ENCODE measurements at regions not wholly inside any gene's neighbourhood (a gene's known extent, or its start where the extent isn't known, plus 50 kb on each side); places are given as distances from the start of the nearest gene placed in this dataset.

- intact Hi-C loops (cut with micrococcal nuclease; ENCODE audit: unreplicated experiment): no loop called here
- no peaks in the 10 kb centered on the region for H3K36me3 ChIP-seq (ENCODE audit: insufficient read depth, low read length)
- BruUV-seq (replicated peaks): no TSS peak
- POLR2A ChIA-PET: no interaction called here
- H3K4me2 ChIP-seq (ENCODE audit: low read length): no peak overlapping the region
- H3K79me2 ChIP-seq (ENCODE audit: insufficient read depth, low read depth, low read length): no peaks in the 10 kb centered on the region
- H3K9me3 ChIP-seq (ENCODE audit: low read length): no peaks in the 10 kb centered on the region
- TF ChIP-seq EZH2phosphoT487 (IDR thresholded peaks at IDR 0.05; ENCODE audit: borderline replicate concordance, low read depth, low read length) (no peak), CTCF (conservative IDR thresholded peaks at IDR 0.05; ENCODE audit: low read length) (no peak)
- no peak overlapping the region for H2AFZ ChIP-seq (ENCODE audit: low read length)
- H3K27ac ChIP-seq (ENCODE audit: low read depth, low read length, poor library complexity, severe bottlenecking): no peak overlapping the region
- H4K20me1 ChIP-seq (ENCODE audit: insufficient read depth, low read length): no peaks in the 10 kb centered on the region
- H3K4me1 ChIP-seq (ENCODE audit: insufficient read depth, low read length, poor library complexity, severe bottlenecking): no peaks in the 10 kb centered on the region
- no peaks in the 10 kb centered on the region for H3K9me2 ChIP-seq (ENCODE audit: insufficient read depth, low read length)
- no peak for DNase-seq (ENCODE audit: low spot score)
- H3K4me3 ChIP-seq (ENCODE audit: low read depth, low read length, poor library complexity, severe bottlenecking): no peak overlapping the region
- CTCF ChIA-PET (ENCODE audit: unreplicated experiment): no interaction called here
Measured at GRCh38 chr1:96059736-96060135, 661.8 kb upstream of the PTBP2 start.

- POLR2A ChIA-PET: no interaction called here
- H2AFZ ChIP-seq (ENCODE audit: low read length): no peak overlapping the region
- no peaks in the 10 kb centered on the region for H3K36me3 ChIP-seq (ENCODE audit: insufficient read depth, low read length)
- no peaks in the 10 kb centered on the region for H3K9me3 ChIP-seq (ENCODE audit: low read length)
- CTCF ChIA-PET (ENCODE audit: unreplicated experiment): no interaction called here
- H3K27ac ChIP-seq (ENCODE audit: low read depth, low read length, poor library complexity, severe bottlenecking): no peak overlapping the region
- TF ChIP-seq EZH2phosphoT487 (IDR thresholded peaks at IDR 0.05; ENCODE audit: borderline replicate concordance, low read depth, low read length) (no peak), CTCF (conservative IDR thresholded peaks at IDR 0.05; ENCODE audit: low read length) (no peak)
- H4K20me1 ChIP-seq (ENCODE audit: insufficient read depth, low read length): no peaks in the 10 kb centered on the region
- H3K9me2 ChIP-seq (ENCODE audit: insufficient read depth, low read length): no peaks in the 10 kb centered on the region
- intact Hi-C loops (cut with micrococcal nuclease; ENCODE audit: unreplicated experiment): no loop called here
- H3K4me3 ChIP-seq (ENCODE audit: low read depth, low read length, poor library complexity, severe bottlenecking): no peak overlapping the region
- no peaks in the 10 kb centered on the region for H3K4me1 ChIP-seq (ENCODE audit: insufficient read depth, low read length, poor library complexity, severe bottlenecking)
- no TSS peak for BruUV-seq (replicated peaks)
- no peaks in the 10 kb centered on the region for H3K79me2 ChIP-seq (ENCODE audit: insufficient read depth, low read depth, low read length)
- DNase-seq (ENCODE audit: low spot score): no peak
- no peak overlapping the region for H3K4me2 ChIP-seq (ENCODE audit: low read length)
Measured at GRCh38 chr1:96060621-96061020, 661.0 kb upstream of the PTBP2 start.

- Histone ChIP-seq H3K4me3 (ENCODE audit: low read depth, low read length, poor library complexity, severe bottlenecking) (no peak overlapping the region), H3K9me2 (ENCODE audit: insufficient read depth, low read length) (no peaks in the 10 kb centered on the region), H2AFZ (ENCODE audit: low read length) (no peak overlapping the region), H3K79me2 (ENCODE audit: insufficient read depth, low read depth, low read length) (no peaks in the 10 kb centered on the region), H3K4me2 (ENCODE audit: low read length) (no peak overlapping the region), H3K9me3 (ENCODE audit: low read length) (no peaks in the 10 kb centered on the region), H3K36me3 (ENCODE audit: insufficient read depth, low read length) (no peaks in the 10 kb centered on the region), H3K27ac (ENCODE audit: low read depth, low read length, poor library complexity, severe bottlenecking) (no peak overlapping the region), H3K4me1 (ENCODE audit: insufficient read depth, low read length, poor library complexity, severe bottlenecking) (no peaks in the 10 kb centered on the region), H4K20me1 (ENCODE audit: insufficient read depth, low read length) (no peaks in the 10 kb centered on the region)
- intact Hi-C loops (cut with micrococcal nuclease; ENCODE audit: unreplicated experiment): no loop called here
- no peak for DNase-seq (ENCODE audit: low spot score)
- POLR2A ChIA-PET: no interaction called here
- TF ChIP-seq EZH2phosphoT487 (IDR thresholded peaks at IDR 0.05; ENCODE audit: borderline replicate concordance, low read depth, low read length) (no peak), CTCF (conservative IDR thresholded peaks at IDR 0.05; ENCODE audit: low read length) (no peak)
- CTCF ChIA-PET (ENCODE audit: unreplicated experiment): no interaction called here
- no TSS peak for BruUV-seq (replicated peaks)
Measured at GRCh38 chr1:96072021-96072420, 649.6 kb upstream of the PTBP2 start.

Data from OCI-LY7 (cell line).